ENCODE measurements at regions not wholly inside any gene's neighbourhood (a gene's known extent, or its start where the extent isn't known, plus 50 kb on each side); places are given as distances from the start of the nearest gene placed in this dataset.

DNA sequence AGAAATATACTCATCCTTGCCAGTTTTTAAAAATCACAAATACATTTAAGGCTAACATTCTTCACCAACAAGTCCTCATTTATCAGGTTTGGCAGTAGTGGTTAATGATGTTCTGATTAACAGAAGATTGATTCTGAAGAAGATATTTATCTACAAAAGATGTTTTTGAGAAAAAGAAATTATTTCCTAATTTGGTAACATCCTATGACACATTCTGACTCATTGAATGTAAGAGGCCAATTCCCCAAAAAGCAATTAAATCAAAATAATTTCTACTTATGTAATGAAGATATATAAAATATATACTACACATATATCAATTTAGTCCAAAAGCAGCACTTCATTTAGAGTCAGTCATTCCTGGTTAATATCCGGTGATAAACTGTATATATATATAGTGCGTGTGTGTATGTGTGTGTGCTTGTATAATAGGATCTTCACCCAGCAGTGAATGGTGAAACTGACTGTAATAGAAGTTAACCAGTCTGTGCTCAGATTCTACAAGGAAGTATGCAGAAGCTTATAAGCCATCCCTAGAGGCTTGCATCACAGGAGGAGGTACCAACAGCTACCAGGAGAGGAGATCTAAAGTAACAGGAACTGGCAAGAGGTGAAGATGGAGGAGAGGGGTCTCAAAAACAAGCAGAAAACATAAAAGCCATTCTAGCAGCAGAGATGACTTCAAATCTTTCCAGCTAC, 82.9 kb upstream of the MARCKS start (continued):
- TF ChIP-seq, protein P1, sequence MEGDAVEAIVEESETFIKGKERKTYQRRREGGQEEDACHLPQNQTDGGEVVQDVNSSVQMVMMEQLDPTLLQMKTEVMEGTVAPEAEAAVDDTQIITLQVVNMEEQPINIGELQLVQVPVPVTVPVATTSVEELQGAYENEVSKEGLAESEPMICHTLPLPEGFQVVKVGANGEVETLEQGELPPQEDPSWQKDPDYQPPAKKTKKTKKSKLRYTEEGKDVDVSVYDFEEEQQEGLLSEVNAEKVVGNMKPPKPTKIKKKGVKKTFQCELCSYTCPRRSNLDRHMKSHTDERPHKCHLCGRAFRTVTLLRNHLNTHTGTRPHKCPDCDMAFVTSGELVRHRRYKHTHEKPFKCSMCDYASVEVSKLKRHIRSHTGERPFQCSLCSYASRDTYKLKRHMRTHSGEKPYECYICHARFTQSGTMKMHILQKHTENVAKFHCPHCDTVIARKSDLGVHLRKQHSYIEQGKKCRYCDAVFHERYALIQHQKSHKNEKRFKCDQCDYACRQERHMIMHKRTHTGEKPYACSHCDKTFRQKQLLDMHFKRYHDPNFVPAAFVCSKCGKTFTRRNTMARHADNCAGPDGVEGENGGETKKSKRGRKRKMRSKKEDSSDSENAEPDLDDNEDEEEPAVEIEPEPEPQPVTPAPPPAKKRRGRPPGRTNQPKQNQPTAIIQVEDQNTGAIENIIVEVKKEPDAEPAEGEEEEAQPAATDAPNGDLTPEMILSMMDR (IDR thresholded peaks at IDR 0.05; ENCODE audit: low read depth, low read length, missing input control) = no peak
- TF ChIP-seq NR2F2 (IDR thresholded peaks at IDR 0.05) (no peak), SP1 (IDR thresholded peaks at IDR 0.05) (no peak), JUND (IDR thresholded peaks at IDR 0.05) (no peak), RAD21 (IDR thresholded peaks at IDR 0.05) (no peak)

DNA sequence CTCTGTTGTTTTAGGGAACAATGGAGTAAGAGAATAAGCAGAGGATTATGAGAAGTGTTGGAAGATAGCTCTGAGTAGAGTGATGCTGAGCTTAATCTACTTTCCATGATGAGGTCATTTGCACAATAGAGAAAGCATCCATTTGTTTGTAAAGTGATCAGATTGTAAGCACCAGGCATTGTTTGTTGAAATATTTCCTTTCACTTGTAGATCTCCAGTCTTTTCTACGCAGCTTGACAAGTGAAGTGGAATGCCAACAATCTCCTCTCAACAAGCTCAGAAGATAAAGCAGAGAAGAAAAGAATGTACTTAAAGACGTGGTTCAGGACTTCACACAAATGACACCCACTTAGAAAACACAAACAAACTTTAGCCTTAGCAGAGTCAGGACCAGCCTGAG, 80.1 kb upstream of the MARCKS start:
- H3K9me3 ChIP-seq (ENCODE audit: control insufficient read depth in 4 of 4, low read length in 3 of 4) = no peaks in the 10 kb centered on the region
- no peaks in the 10 kb centered on the region for H3K36me3 ChIP-seq (ENCODE audit: control insufficient read depth in 4 of 4, insufficient read depth in 3 of 4, low read depth in 1 of 4, low read length in 3 of 4)
- WGBS = 79% methylated on average over 2 of the region's 2 CpGs
- DNase-seq (ENCODE audit: low spot score) = no peak
- H3K27me3 ChIP-seq (ENCODE audit: control insufficient read depth in 4 of 4, insufficient read depth in 4 of 4, low read length in 3 of 4) = no peaks in the 10 kb centered on the region
- no peak overlapping the region for H3K27ac ChIP-seq (ENCODE audit: low read depth in 1 of 2, low read length in 2 of 2)
- TF ChIP-seq, protein P2, sequence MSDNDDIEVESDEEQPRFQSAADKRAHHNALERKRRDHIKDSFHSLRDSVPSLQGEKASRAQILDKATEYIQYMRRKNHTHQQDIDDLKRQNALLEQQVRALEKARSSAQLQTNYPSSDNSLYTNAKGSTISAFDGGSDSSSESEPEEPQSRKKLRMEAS (IDR thresholded peaks at IDR 0.05) = no peak
- TF ChIP-seq EGR1 (IDR thresholded peaks at IDR 0.05; ENCODE audit: low read depth in 2 of 2) (no peak), HNF4A (conservative IDR thresholded peaks at IDR 0.05) (no peak), TAF1 (conservative IDR thresholded peaks at IDR 0.05) (no peak), YY1 (IDR thresholded peaks at IDR 0.05) (no peak), HNF4G (IDR thresholded peaks at IDR 0.05) (no peak), FOXA2 (IDR thresholded peaks at IDR 0.05) (no peak), NR2F2 (IDR thresholded peaks at IDR 0.05) (no peak), FOXA1 (IDR thresholded peaks at IDR 0.05) (no peak), GABPA (IDR thresholded peaks at IDR 0.05 in 1 of 2, conservative IDR thresholded peaks at IDR 0.05 in 1 of 2) (no peak), SP1 (IDR thresholded peaks at IDR 0.05) (no peak)
- TF ChIP-seq, protein P1 (IDR thresholded peaks at IDR 0.05; ENCODE audit: low read depth, low read length, missing input control) = no peak
- TF ChIP-seq, protein P3, sequence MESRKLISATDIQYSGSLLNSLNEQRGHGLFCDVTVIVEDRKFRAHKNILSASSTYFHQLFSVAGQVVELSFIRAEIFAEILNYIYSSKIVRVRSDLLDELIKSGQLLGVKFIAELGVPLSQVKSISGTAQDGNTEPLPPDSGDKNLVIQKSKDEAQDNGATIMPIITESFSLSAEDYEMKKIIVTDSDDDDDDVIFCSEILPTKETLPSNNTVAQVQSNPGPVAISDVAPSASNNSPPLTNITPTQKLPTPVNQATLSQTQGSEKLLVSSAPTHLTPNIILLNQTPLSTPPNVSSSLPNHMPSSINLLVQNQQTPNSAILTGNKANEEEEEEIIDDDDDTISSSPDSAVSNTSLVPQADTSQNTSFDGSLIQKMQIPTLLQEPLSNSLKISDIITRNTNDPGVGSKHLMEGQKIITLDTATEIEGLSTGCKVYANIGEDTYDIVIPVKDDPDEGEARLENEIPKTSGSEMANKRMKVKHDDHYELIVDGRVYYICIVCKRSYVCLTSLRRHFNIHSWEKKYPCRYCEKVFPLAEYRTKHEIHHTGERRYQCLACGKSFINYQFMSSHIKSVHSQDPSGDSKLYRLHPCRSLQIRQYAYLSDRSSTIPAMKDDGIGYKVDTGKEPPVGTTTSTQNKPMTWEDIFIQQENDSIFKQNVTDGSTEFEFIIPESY (IDR thresholded peaks at IDR 0.05) = no peak
- H3K9ac ChIP-seq (ENCODE audit: low read depth in 1 of 2, low read length in 2 of 2) = no peak overlapping the region
- H3K4me1 ChIP-seq (ENCODE audit: control insufficient read depth in 4 of 4, insufficient read depth in 4 of 4, low read length in 3 of 4) = peaks cover 0 to 2% (median 0%) of the 10 kb centered on the region in 4 donors
- H3K4me3 ChIP-seq (ENCODE audit: low read depth in 1 of 3, low read length in 3 of 3) = no peak overlapping the region
